Astrocyte (in vitro differentiated cells and primary cell): ENCODE measurements at regions not wholly inside any gene's neighbourhood (a gene's known extent, or its start where the extent isn't known, plus 50 kb on each side); places are given as distances from the start of the nearest gene placed in this dataset.

Source experiments
- DNase-seq: peaks from one replicate; pipeline ENCODE4 v3.0.0-alpha.2; 2010; ENCODE audit warnings: low read depth
- FAIRE-seq: peaks from 2 replicates; lab custom pipeline; 2011; peaks lifted over from hg19 to GRCh38; lab: Jason Lieb, UNC
- H2AFZ ChIP-seq: 2 replicates; pipeline ENCODE4 v1.6.0; 2012; ENCODE audit warnings: low read depth, low read length, inconsistent platforms
- H3K27ac ChIP-seq: 2 replicates; pipeline ENCODE4 v1.5.1; 2011; ENCODE audit warnings: low read depth, low read length, inconsistent platforms
- H3K27me3 ChIP-seq: 2 replicates; pipeline ENCODE4 v1.6.0; 2011; ENCODE audit warnings: low read length, inconsistent platforms; ENCODE audit not compliant: insufficient read depth
- H3K36me3 ChIP-seq: 2 replicates; pipeline ENCODE4 v1.5.1; 2011; ENCODE audit warnings: low read length, inconsistent platforms; ENCODE audit not compliant: insufficient read depth
- H3K4me1 ChIP-seq: 2 replicates; pipeline ENCODE4 v1.5.1; 2011; ENCODE audit warnings: low read length, inconsistent platforms; ENCODE audit not compliant: insufficient read depth
- H3K4me2 ChIP-seq: 2 replicates; pipeline ENCODE4 v1.6.0; 2012; ENCODE audit warnings: low read length, inconsistent platforms
- H3K4me3 ChIP-seq: 2 replicates; pipeline ENCODE4 v1.5.1; 2011; ENCODE audit warnings: low read depth, mild to moderate bottlenecking, low read length, inconsistent platforms; ENCODE audit not compliant: insufficient read depth
- H3K79me2 ChIP-seq: 2 replicates; pipeline ENCODE4 v1.6.0; 2012; ENCODE audit warnings: mild to moderate bottlenecking, low read length, inconsistent platforms; ENCODE audit not compliant: insufficient read depth
- H3K9ac ChIP-seq: 2 replicates; pipeline ENCODE4 v1.6.0; 2012; ENCODE audit warnings: mild to moderate bottlenecking, low read length, inconsistent platforms
- H3K9me3 ChIP-seq: 2 replicates; pipeline ENCODE4 v1.5.1; 2012; ENCODE audit warnings: low read depth, mild to moderate bottlenecking, low read length, inconsistent platforms; ENCODE audit not compliant: insufficient read depth
- H4K20me1 ChIP-seq: 2 replicates; pipeline ENCODE4 v1.6.0; 2012; ENCODE audit warnings: low read length, inconsistent platforms; ENCODE audit not compliant: insufficient read depth
- H3K27ac Mint-ChIP-seq: one replicate; pipeline ENCODE4 v1.8.0; 2021; ENCODE audit warnings: mild to moderate bottlenecking, mixed read lengths; ENCODE audit not compliant: unreplicated experiment
- H3K27me3 Mint-ChIP-seq: one replicate; pipeline ENCODE4 v1.8.0; 2021; ENCODE audit warnings: low read depth, mixed read lengths; ENCODE audit not compliant: unreplicated experiment
- H3K36me3 Mint-ChIP-seq: one replicate; pipeline ENCODE4 v1.8.0; 2021; ENCODE audit warnings: low read depth, mixed read lengths; ENCODE audit not compliant: unreplicated experiment
- H3K4me1 Mint-ChIP-seq: one replicate; pipeline ENCODE4 v1.8.0; 2021; ENCODE audit warnings: low read depth, mixed read lengths; ENCODE audit not compliant: unreplicated experiment
- H3K4me3 Mint-ChIP-seq: one replicate; pipeline ENCODE4 v1.8.0; 2021; ENCODE audit warnings: mild to moderate bottlenecking, moderate library complexity, mixed read lengths; ENCODE audit not compliant: unreplicated experiment
- H3K9me3 Mint-ChIP-seq: one replicate; pipeline ENCODE4 v1.8.0; 2021; ENCODE audit warnings: mild to moderate bottlenecking, mixed read lengths; ENCODE audit not compliant: unreplicated experiment
- CTCF ChIP-seq: IDR thresholded peaks from 2 replicates; pipeline ENCODE4 v1.5.1; 2011; ENCODE audit warnings: low read depth, mild to moderate bottlenecking, inconsistent platforms, low read length, moderate library complexity; ENCODE audit not compliant: insufficient read depth
- EZH2 ChIP-seq: IDR thresholded peaks from 2 replicates; pipeline ENCODE4 v1.6.1; 2012; ENCODE audit warnings: mild to moderate bottlenecking, low read length, inconsistent platforms; ENCODE audit not compliant: insufficient read depth

GRCh38 chr16:63096857-63097256 lies 1060.6 kb upstream of the CDH8 start:
- H3K27ac Mint-ChIP-seq, result no peak overlapping the region
- H3K9me3 Mint-ChIP-seq, result no peaks in the 10 kb centered on the region
- no peak for TF ChIP-seq EZH2
- TF ChIP-seq CTCF, result no peak
- Histone ChIP-seq H3K4me3 (no peak overlapping the region), H4K20me1 (no peaks in the 10 kb centered on the region), H3K36me3 (no peaks in the 10 kb centered on the region), H3K4me2 (no peak overlapping the region), H3K79me2 (no peaks in the 10 kb centered on the region), H3K9ac (no peak overlapping the region), H3K27ac (no peak overlapping the region), H3K27me3 (no peaks in the 10 kb centered on the region), H2AFZ (no peak overlapping the region), H3K9me3 (no peaks in the 10 kb centered on the region), H3K4me1 (no peaks in the 10 kb centered on the region)
- no peaks in the 10 kb centered on the region for H3K4me1 Mint-ChIP-seq
- no peaks in the 10 kb centered on the region for H3K27me3 Mint-ChIP-seq
- H3K4me3 Mint-ChIP-seq, result no peak overlapping the region
- no peaks in the 10 kb centered on the region for H3K36me3 Mint-ChIP-seq
- FAIRE-seq (no peak), DNase-seq (no peak)

- Histone ChIP-seq H4K20me1 (no peaks in the 10 kb centered on the region), H3K9me3 (no peaks in the 10 kb centered on the region), H3K9ac (no peak overlapping the region), H3K4me1 (no peaks in the 10 kb centered on the region), H3K4me2 (no peak overlapping the region), H3K4me3 (no peak overlapping the region), H3K27me3 (no peaks in the 10 kb centered on the region), H2AFZ (no peak overlapping the region), H3K36me3 (no peaks in the 10 kb centered on the region), H3K79me2 (no peaks in the 10 kb centered on the region), H3K27ac (no peak overlapping the region)
- no peaks in the 10 kb centered on the region for H3K27me3 Mint-ChIP-seq
- DNase-seq (no peak), FAIRE-seq (no peak)
- no peak overlapping the region for H3K27ac Mint-ChIP-seq
- no peaks in the 10 kb centered on the region for H3K36me3 Mint-ChIP-seq
- no peak overlapping the region for H3K4me3 Mint-ChIP-seq
- no peaks in the 10 kb centered on the region for H3K4me1 Mint-ChIP-seq
- TF ChIP-seq EZH2 (no peak), CTCF (no peak)
- H3K9me3 Mint-ChIP-seq, result no peaks in the 10 kb centered on the region
Observed at GRCh38 chr16:63092736-63093135, 1056.5 kb upstream of the CDH8 start.

DNA sequence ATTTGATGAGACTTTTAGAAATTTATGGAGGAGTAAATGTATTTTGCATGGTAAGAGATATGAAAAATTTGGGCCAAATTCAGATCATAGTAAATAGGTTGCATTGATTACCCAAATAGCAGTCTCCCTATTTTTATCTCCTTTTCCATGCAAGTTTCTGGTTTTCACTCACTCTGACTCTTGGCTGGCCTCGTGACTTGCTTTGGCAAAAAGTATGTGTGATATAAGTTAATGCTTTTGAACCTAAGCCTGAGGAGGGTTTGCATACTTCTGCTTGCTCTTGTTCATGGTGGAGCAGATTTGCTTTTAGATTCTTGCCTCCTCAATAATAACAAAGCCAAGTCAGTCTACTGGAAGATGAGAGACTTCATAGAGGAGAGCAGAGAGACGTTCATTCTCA lies 1045.9 kb upstream of the CDH8 start:
- no peak overlapping the region for H3K27ac Mint-ChIP-seq
- Histone ChIP-seq H3K27me3 (no peaks in the 10 kb centered on the region), H3K4me2 (no peak overlapping the region), H3K27ac (no peak overlapping the region), H2AFZ (no peak overlapping the region), H3K4me1 (no peaks in the 10 kb centered on the region), H3K4me3 (no peak overlapping the region), H3K79me2 (no peaks in the 10 kb centered on the region), H3K36me3 (no peaks in the 10 kb centered on the region), H3K9ac (no peak overlapping the region), H4K20me1 (no peaks in the 10 kb centered on the region), H3K9me3 (no peaks in the 10 kb centered on the region)
- no peak for FAIRE-seq
- DNase-seq, result no peak
- H3K27me3 Mint-ChIP-seq, result no peaks in the 10 kb centered on the region
- H3K4me1 Mint-ChIP-seq, result peaks cover 3% of the 10 kb centered on the region
- TF ChIP-seq EZH2 (no peak), CTCF (no peak)
- H3K4me3 Mint-ChIP-seq, result no peak overlapping the region
- H3K9me3 Mint-ChIP-seq, result peaks cover 2% of the 10 kb centered on the region
- no peaks in the 10 kb centered on the region for H3K36me3 Mint-ChIP-seq
